ENCODE measurements at regions not wholly inside any gene's neighbourhood (a gene's known extent, or its start where the extent isn't known, plus 50 kb on each side); places are given as distances from the start of the nearest gene placed in this dataset.

DNA sequence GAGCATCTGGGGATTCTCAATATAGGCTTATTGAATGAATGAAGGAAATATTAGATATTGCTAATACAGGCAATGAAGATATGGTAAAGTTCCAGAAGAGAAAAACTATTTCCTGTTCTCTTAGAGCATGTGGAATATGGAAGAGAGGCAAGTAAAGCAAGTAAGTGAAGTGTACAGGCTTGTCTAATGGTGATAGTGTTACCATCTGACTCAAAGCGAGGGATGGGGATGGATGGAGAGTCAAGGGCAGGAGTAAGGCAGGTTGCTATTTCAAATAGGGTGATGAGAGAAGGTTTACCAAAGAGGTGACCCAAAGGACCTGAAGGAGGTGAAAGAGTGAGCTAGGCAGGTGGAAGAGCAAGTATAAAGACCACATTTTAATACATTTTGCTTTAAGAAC is 55.2 kb upstream of the SLC38A11 start:
- no peak for DNase-seq (ENCODE audit: low spot score)
- Histone ChIP-seq H3K4me1 (replicated peaks) (no peaks in the 10 kb centered on the region), H3K27me3 (replicated peaks; ENCODE audit: insufficient read depth) (no peaks in the 10 kb centered on the region), H3K9me3 (no peaks in the 10 kb centered on the region), H3K36me3 (no peaks in the 10 kb centered on the region), H3K27ac (no peak overlapping the region), H3K4me3 (no peak overlapping the region)
- WGBS: 92% methylated on average over 1 of the region's 1 CpG
- intact Hi-C loops (cut with DNase I): loop anchor here (10.0 kb wide), 1 partner anchor 194 kb away; the partner anchor contains the start of gene SCN3A
- TF ChIP-seq POLR2AphosphoS5 (IDR thresholded peaks at IDR 0.05): no peak
- TF ChIP-seq, protein P1, sequence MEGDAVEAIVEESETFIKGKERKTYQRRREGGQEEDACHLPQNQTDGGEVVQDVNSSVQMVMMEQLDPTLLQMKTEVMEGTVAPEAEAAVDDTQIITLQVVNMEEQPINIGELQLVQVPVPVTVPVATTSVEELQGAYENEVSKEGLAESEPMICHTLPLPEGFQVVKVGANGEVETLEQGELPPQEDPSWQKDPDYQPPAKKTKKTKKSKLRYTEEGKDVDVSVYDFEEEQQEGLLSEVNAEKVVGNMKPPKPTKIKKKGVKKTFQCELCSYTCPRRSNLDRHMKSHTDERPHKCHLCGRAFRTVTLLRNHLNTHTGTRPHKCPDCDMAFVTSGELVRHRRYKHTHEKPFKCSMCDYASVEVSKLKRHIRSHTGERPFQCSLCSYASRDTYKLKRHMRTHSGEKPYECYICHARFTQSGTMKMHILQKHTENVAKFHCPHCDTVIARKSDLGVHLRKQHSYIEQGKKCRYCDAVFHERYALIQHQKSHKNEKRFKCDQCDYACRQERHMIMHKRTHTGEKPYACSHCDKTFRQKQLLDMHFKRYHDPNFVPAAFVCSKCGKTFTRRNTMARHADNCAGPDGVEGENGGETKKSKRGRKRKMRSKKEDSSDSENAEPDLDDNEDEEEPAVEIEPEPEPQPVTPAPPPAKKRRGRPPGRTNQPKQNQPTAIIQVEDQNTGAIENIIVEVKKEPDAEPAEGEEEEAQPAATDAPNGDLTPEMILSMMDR (IDR thresholded peaks at IDR 0.05): no peak
- TF ChIP-seq POLR2A (IDR thresholded peaks at IDR 0.05): no peak

- H3K4me1 ChIP-seq (replicated peaks): no peaks in the 10 kb centered on the region
- no peak overlapping the region for H3K27ac ChIP-seq
- H3K27me3 ChIP-seq (replicated peaks; ENCODE audit: insufficient read depth): no peaks in the 10 kb centered on the region
- no peaks in the 10 kb centered on the region for H3K9me3 ChIP-seq
- TF ChIP-seq POLR2A (IDR thresholded peaks at IDR 0.05): no peak
- TF ChIP-seq, protein P1 (IDR thresholded peaks at IDR 0.05): no peak
- no peak overlapping the region for H3K4me3 ChIP-seq
- 61% methylated on average over 1 of the region's 1 CpG for WGBS
- H3K36me3 ChIP-seq: no peaks in the 10 kb centered on the region
- no peak for DNase-seq (ENCODE audit: low spot score)
- intact Hi-C loops (cut with DNase I): no loop called here
Observed at GRCh38 chr2:165009466-165009865, 54.1 kb upstream of the SLC38A11 start.

- Histone ChIP-seq H3K27me3 (replicated peaks; ENCODE audit: insufficient read depth) (no peaks in the 10 kb centered on the region), H3K9me3 (no peaks in the 10 kb centered on the region), H3K36me3 (no peaks in the 10 kb centered on the region), H3K4me3 (no peak overlapping the region), H3K27ac (no peak overlapping the region), H3K4me1 (replicated peaks) (no peaks in the 10 kb centered on the region)
- WGBS: 64% methylated on average over 3 of the region's 3 CpGs
- intact Hi-C loops (cut with DNase I): no loop called here
- DNase-seq (ENCODE audit: low spot score): no peak
- peak; percentile 75 for TF ChIP-seq POLR2AphosphoS5 (IDR thresholded peaks at IDR 0.05)
- no peak for TF ChIP-seq POLR2A (IDR thresholded peaks at IDR 0.05)
- TF ChIP-seq, protein P1 (IDR thresholded peaks at IDR 0.05): no peak
Observed at GRCh38 chr2:165008730-165009315, 53.5 kb upstream of the SLC38A11 start.

DNA sequence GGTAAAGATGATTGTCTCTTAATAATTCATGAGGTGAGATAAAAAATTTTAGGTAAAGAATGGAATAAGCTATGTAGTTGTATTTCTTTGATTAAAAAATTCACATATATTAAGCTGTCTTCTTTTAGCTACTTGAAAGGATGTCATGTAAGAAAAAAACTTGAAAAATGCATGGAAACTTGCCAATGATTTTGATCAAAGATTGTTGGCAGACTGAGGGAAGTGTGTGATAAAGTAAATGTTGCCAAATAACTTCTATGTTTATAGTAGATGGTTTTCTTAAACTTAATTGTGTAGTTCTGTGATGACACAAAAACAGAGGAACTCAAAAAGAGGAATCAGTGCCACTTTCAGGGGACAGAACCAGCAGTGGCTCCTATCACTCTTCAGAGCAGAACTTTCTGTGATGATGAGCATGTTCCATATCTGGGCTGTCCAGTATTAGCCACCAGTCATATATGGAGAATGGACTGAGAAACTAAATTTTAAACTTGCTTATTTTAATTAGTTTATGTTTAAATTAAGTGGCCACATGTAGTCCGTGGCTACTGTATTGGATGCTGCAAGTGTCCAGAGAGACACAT is 51.9 kb upstream of the SLC38A11 start:
- H3K27me3 ChIP-seq (replicated peaks; ENCODE audit: insufficient read depth): no peaks in the 10 kb centered on the region
- H3K9me3 ChIP-seq: no peaks in the 10 kb centered on the region
- H3K36me3 ChIP-seq: no peaks in the 10 kb centered on the region
- TF ChIP-seq POLR2AphosphoS5 (IDR thresholded peaks at IDR 0.05): no peak
- no peak for TF ChIP-seq POLR2A (IDR thresholded peaks at IDR 0.05)
- TF ChIP-seq, protein P1 (IDR thresholded peaks at IDR 0.05): no peak
- H3K4me1 ChIP-seq (replicated peaks): no peaks in the 10 kb centered on the region
- no peak overlapping the region for H3K27ac ChIP-seq
- H3K4me3 ChIP-seq: no peak overlapping the region
- 88% methylated on average over 1 of the region's 1 CpG for WGBS
- intact Hi-C loops (cut with DNase I): no loop called here
- DNase-seq (ENCODE audit: low spot score): no peak

Data from prostate gland (tissue), 2 donors.